Endothelial cell (in vitro differentiated cells): ENCODE measurements at regions not wholly inside any gene's neighbourhood (a gene's known extent, or its start where the extent isn't known, plus 50 kb on each side); places are given as distances from the start of the nearest gene placed in this dataset.

Source experiments
- DNase-seq: peaks from one replicate; pipeline ENCODE4 v3.0.0; 2021; ENCODE audit warnings: low spot score
- H3K27ac Mint-ChIP-seq: one replicate; pipeline ENCODE4 v1.8.0; 2021; ENCODE audit warnings: mixed read lengths, inconsistent platforms; ENCODE audit not compliant: unreplicated experiment
- H3K27me3 Mint-ChIP-seq: one replicate; pipeline ENCODE4 v1.8.0; 2021; ENCODE audit warnings: mild to moderate bottlenecking, moderate library complexity, mixed read lengths, inconsistent platforms; ENCODE audit not compliant: unreplicated experiment
- H3K36me3 Mint-ChIP-seq: one replicate; pipeline ENCODE4 v1.8.0; 2021; ENCODE audit warnings: mild to moderate bottlenecking, low read depth, mixed read lengths, inconsistent platforms; ENCODE audit not compliant: unreplicated experiment
- H3K4me1 Mint-ChIP-seq: one replicate; pipeline ENCODE4 v1.8.0; 2021; ENCODE audit warnings: mild to moderate bottlenecking, mixed read lengths, inconsistent platforms; ENCODE audit not compliant: unreplicated experiment
- H3K4me3 Mint-ChIP-seq: one replicate; pipeline ENCODE4 v1.8.0; 2021; ENCODE audit warnings: mild to moderate bottlenecking, mixed read lengths, inconsistent platforms; ENCODE audit not compliant: unreplicated experiment
- H3K9me3 Mint-ChIP-seq: one replicate; pipeline ENCODE4 v1.8.0; 2021; ENCODE audit warnings: mixed read lengths, inconsistent platforms; ENCODE audit not compliant: unreplicated experiment
- CTCF ChIP-seq: fragments of 200-600 bp; sonication (generic); IDR thresholded peaks from one replicate; pipeline ENCODE4 v1.5.0; 2021; ENCODE audit warnings: antibody characterized with exemption; ENCODE audit not compliant: unreplicated experiment

- Mint-ChIP-seq H3K4me3 (no peak overlapping the region), H3K36me3 (no peaks in the 10 kb centered on the region), H3K4me1 (peaks cover 8% of the 10 kb centered on the region), H3K27me3 (no peaks in the 10 kb centered on the region), H3K27ac (no peak overlapping the region), H3K9me3 (no peaks in the 10 kb centered on the region)
- no peak for DNase-seq
- no peak for TF ChIP-seq CTCF
Measured at GRCh38 chr6:16004934-16005679, 123.8 kb upstream of the MYLIP start.

- H3K4me1 Mint-ChIP-seq: peaks cover 16% of the 10 kb centered on the region
- no peaks in the 10 kb centered on the region for H3K36me3 Mint-ChIP-seq
- H3K9me3 Mint-ChIP-seq: no peaks in the 10 kb centered on the region
- H3K4me3 Mint-ChIP-seq: no peak overlapping the region
- TF ChIP-seq CTCF: no peak
- H3K27me3 Mint-ChIP-seq: no peaks in the 10 kb centered on the region
- DNase-seq: no peak
- no peak overlapping the region for H3K27ac Mint-ChIP-seq
Measured at GRCh38 chr6:16003197-16003491, 125.7 kb upstream of the MYLIP start.

GRCh38 chr6:16002332-16003196 lies 126.3 kb upstream of the MYLIP start:
- H3K4me1 Mint-ChIP-seq: peaks cover 22% of the 10 kb centered on the region
- TF ChIP-seq CTCF: no peak
- no peak overlapping the region for H3K27ac Mint-ChIP-seq
- no peaks in the 10 kb centered on the region for H3K36me3 Mint-ChIP-seq
- H3K4me3 Mint-ChIP-seq: no peak overlapping the region
- H3K9me3 Mint-ChIP-seq: no peaks in the 10 kb centered on the region
- H3K27me3 Mint-ChIP-seq: no peaks in the 10 kb centered on the region
- DNase-seq: no peak

- H3K36me3 Mint-ChIP-seq: no peaks in the 10 kb centered on the region
- no peaks in the 10 kb centered on the region for H3K9me3 Mint-ChIP-seq
- H3K4me3 Mint-ChIP-seq: no peak overlapping the region
- no peak for DNase-seq
- H3K4me1 Mint-ChIP-seq: peaks cover 28% of the 10 kb centered on the region
- TF ChIP-seq CTCF: no peak
- no peaks in the 10 kb centered on the region for H3K27me3 Mint-ChIP-seq
- no peak overlapping the region for H3K27ac Mint-ChIP-seq
Measured at GRCh38 chr6:16001158-16001557, 127.7 kb upstream of the MYLIP start.

GRCh38 chr6:15999201-15999600 lies 129.7 kb upstream of the MYLIP start:
- Mint-ChIP-seq H3K36me3 (no peaks in the 10 kb centered on the region), H3K4me3 (no peak overlapping the region), H3K27ac (no peak overlapping the region), H3K27me3 (no peaks in the 10 kb centered on the region), H3K4me1 (peaks cover 39% of the 10 kb centered on the region), H3K9me3 (no peaks in the 10 kb centered on the region)
- TF ChIP-seq CTCF: no peak
- no peak for DNase-seq
